NCI-H524 (cell line): ENCODE measurements at regions not wholly inside any gene's neighbourhood (a gene's known extent, or its start where the extent isn't known, plus 50 kb on each side); places are given as distances from the start of the nearest gene placed in this dataset.
A peak's percentile ranks its signal among the peaks of the same experiment; 100 is the strongest.
"Not testable (repeated sequence)": the region's sequence is repeated elsewhere in the genome, so short reads cannot be mapped to it uniquely, and the experiment has no call there.

ENCODE experiments used
- DNase-seq, 2 experiments: peaks; one replicate each; lab custom pipeline; 2025; lab: John Stamatoyannopoulos, UW

- DNase-seq, result no peak
Observed at GRCh38 chr11:43124272-43124935, 187.4 kb upstream of the API5 start.

- DNase-seq, result no peak
Observed at GRCh38 chr11:43129329-43129728, 182.5 kb upstream of the API5 start.

DNA sequence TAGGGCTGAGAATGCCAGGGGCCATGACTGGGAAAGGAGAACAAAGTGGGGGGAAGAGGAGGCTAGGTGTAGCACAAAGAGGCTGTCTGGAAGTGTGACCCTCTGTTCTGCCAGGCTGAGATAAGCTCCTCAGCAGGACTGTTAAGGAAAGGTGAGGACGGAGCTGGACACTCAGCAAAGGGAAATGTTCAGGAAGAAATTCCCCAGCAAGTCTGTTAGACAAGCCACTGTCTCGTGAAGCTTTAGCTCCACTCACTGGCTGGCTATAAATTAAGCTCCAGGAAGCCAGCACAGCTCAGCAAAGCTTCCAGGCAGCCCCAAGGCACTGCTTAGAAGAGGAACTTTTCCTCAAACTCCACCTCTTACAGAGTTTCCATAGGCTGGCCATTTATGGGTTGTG is 181.2 kb upstream of the API5 start:
- peak; percentile 0 to 23 for DNase-seq

DNA sequence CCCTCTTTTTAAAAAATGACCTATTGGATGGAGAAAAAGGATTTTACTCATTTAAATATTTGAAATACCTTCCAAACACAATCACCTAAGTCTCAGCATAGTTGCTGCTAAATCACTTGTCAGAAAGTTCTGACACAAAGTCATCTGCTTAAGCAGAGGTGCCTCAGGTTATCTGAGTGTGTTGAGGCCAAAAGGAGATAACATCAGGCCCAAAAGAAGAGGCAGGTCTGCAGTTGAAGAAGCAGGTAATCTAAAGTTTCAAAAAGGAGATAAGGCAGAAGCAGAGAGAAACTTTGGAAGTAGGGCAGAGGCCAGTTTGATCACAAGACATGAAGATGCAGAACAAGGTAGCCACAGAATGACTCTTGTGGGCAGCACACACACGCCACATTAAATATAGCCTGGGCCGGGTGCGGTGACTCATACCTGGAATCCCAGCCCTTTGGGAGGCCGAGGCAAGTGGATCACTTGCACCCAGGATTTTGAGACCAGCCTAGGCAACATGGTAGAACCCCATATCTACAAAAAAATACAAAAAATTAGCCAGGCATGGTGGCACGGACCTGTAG is 175.7 kb upstream of the API5 start:
- DNase-seq, result no peak

DNA sequence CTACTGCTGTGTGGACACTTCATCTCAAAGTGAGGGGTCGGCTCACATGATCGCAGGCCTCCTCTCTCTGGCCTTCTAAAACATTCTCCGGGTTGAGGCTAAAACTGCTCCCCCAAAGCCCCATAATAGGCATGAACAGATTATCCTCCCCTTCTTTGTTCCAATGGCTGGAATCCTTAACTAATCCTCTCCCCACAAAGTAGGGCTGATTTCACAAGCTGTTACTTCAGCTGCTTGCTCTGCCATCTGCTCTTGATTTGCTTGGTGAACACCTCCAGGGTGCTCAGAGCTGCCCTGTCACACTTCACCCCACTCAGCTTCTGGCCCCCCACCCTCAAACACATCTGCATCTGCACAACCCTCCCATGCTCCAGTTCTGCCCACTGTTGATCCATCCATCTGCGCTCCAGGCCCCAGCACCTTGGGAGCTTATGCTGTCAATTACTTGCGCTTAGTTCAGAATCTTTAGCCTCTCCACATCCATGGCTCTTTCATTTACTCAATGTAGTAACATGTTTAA is 173.1 kb upstream of the API5 start:
- peak; percentile 89 to 96 for DNase-seq

GRCh38 chr11:43145653-43146052 is 166.1 kb upstream of the API5 start:
- no peak for DNase-seq

GRCh38 chr11:43150697-43151096 is 161.1 kb upstream of the API5 start:
- no peak for DNase-seq

- DNase-seq, result no peak
Observed at GRCh38 chr11:43164831-43165230, 147.0 kb upstream of the API5 start.

DNA sequence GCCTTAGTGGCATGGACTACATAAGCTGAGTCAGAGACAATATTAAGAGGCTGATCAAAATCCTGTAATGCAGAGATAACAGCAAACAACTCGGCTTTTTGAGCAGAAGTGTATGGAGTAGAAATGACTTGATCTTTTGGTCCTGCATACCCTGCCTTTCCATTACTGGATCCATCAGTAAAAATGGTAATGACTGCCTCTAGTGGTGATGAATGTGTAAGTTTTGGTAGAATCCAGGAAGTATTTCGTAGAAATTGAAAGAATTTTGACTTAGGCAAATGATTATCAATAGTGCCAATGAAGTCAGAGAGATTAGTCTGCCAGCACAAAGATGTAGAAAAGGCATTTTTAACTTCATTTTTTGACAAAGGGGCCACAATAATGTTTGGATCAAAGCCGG is 146.4 kb upstream of the API5 start:
- peak in 1 of 2 experiments; percentile 1 for DNase-seq

GRCh38 chr11:43168241-43168640 is 143.6 kb upstream of the API5 start:
- DNase-seq, result not testable (repeated sequence)

- no peak for DNase-seq
Observed at GRCh38 chr11:43172477-43172876, 139.3 kb upstream of the API5 start.

GRCh38 chr11:43177975-43178374 is 133.8 kb upstream of the API5 start:
- DNase-seq, result no peak

DNA sequence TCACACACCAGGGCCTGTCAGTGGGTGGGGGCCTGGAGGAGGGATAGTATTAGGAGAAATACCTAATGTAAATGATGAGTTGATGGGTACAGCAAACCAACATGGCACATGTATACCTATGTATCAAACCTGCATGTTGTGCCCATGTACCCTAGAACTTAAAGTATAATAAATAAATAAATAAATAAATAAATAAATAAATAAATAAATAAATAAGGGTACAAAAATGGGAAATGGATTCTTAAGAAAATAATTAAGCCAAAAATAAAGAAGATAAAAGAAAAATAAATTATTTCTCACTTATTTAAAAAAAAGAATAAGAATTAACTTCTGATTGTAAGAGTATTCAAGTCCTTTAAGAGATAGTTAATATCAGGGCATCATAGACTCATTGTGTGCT is 117.3 kb upstream of the API5 start:
- not testable (repeated sequence) for DNase-seq

- no peak for DNase-seq
Observed at GRCh38 chr11:43197379-43197778, 114.4 kb upstream of the API5 start.

GRCh38 chr11:43200031-43200430 is 111.8 kb upstream of the API5 start:
- DNase-seq, result no peak

DNA sequence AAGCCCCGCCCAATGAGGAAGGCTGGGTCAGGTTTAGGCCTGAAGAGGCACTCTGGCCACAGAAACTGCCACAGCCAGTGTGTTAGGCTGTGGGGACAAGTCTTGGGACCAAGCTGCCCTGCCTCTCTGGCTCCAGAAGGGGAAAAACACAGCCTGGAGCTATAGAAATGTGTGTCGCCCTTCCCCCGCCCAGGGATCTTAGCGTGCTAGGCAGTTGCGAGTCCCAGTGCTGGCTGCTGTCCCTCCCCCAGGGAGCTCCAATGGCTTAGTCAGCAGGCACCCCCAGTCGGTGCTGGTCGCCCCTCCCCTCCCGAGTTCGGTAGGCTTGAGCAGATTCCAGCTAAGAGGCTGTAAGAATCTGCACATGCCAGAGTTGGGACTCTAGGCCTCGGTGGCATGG is 99.5 kb upstream of the API5 start:
- DNase-seq, result no peak

DNA sequence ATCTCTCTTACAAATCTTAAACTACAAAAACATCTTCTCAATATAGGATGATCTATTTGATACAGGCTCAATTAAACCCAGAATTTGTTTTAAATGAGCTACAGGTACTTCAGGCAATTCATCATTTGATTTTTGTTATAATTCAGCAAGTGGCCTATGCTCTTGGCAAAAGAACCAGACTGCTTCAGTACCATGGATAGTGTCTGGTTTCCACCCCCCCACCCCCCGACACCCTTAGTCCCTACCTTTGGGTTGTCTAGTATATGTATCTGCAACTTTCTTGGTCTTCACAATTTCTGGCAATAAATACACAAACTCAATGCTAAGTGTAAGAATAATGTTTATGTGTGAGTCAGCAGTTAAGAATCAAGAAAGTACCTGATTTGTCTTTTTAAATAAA is 97.3 kb upstream of the API5 start:
- DNase-seq, result no peak

DNA sequence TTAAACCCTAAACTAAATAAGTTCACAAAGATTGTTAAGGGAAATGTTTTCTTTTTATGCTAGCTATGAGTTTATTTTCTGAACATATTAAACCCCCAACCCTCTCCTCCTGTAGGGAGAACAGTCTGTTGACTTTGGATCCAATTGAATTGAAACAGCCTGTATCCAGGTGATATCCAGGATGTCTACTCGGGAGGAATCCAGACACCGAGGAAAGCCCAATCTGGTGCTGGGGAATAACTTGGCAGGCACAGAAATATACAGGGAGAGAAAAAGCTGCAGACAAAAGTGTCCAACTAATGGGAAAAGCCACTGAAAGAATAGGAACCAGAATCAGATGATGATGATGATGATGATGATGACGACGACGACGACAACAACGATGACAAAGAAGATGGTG is 93.9 kb upstream of the API5 start:
- DNase-seq, result no peak

GRCh38 chr11:43222215-43222614 is 89.6 kb upstream of the API5 start:
- DNase-seq, result no peak

- DNase-seq, result no peak
Observed at GRCh38 chr11:43223026-43223425, 88.8 kb upstream of the API5 start.

DNA sequence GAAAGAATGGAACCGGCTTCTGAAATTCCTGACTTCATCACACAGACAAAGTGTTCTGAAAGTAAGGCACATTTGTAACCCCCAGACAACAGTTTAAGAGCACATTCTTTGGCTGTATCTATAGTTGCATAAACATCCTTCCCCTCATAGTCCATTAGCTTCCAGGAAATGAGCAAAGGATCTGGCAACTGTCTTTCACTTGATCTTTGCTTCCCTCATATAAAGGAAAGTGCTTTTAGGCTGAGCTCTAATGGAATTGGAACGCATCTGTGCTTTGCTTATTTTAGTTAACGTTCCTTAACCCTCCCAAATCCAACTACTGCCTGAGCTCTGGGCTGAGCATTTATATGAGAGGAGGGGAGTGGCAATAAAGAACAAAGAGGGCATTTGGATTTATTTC is 76.9 kb upstream of the API5 start:
- DNase-seq, result no peak

GRCh38 chr11:43238341-43238740 is 73.5 kb upstream of the API5 start:
- DNase-seq, result no peak

- no peak for DNase-seq
Observed at GRCh38 chr11:43239791-43240190, 72.0 kb upstream of the API5 start.

GRCh38 chr11:43242401-43242800 is 69.4 kb upstream of the API5 start:
- no peak for DNase-seq
